ENCODE measurements at regions not wholly inside any gene's neighbourhood (a gene's known extent, or its start where the extent isn't known, plus 50 kb on each side); places are given as distances from the start of the nearest gene placed in this dataset.
A peak's percentile ranks its signal among the peaks of the same experiment; 100 is the strongest.

GRCh38 chr3:106328224-106328623 is 459.4 kb upstream of the CBLB start:
- Mint-ChIP-seq H3K9me3 (peaks cover 11% of the 10 kb centered on the region), H3K4me3 (no peak overlapping the region), H3K36me3 (peaks cover 6% of the 10 kb centered on the region), H3K27ac (no peak overlapping the region), H3K4me1 (peaks cover 39% of the 10 kb centered on the region)
- DNase-seq (ENCODE audit: low spot score in 2 of 2) (no peak), ATAC-seq (no peak)

GRCh38 chr3:106329521-106329920 is 460.7 kb upstream of the CBLB start:
- Mint-ChIP-seq H3K36me3 (peaks cover 9% of the 10 kb centered on the region), H3K4me1 (peaks cover 48% of the 10 kb centered on the region), H3K9me3 (peaks cover 4% of the 10 kb centered on the region), H3K4me3 (no peak overlapping the region), H3K27ac (no peak overlapping the region)
- DNase-seq (ENCODE audit: low spot score in 2 of 2), result no peak
- no peak for ATAC-seq

GRCh38 chr3:106331636-106332035 is 462.8 kb upstream of the CBLB start:
- Mint-ChIP-seq H3K4me1 (peaks cover 61% of the 10 kb centered on the region), H3K27ac (peak overlapping the region; percentile 95), H3K36me3 (peaks cover 14% of the 10 kb centered on the region), H3K4me3 (no peak overlapping the region), H3K9me3 (no peaks in the 10 kb centered on the region)
- DNase-seq (ENCODE audit: low spot score in 2 of 2) (no peak), ATAC-seq (no peak)

- ATAC-seq (no peak), DNase-seq (ENCODE audit: low spot score in 2 of 2) (no peak)
- peaks cover 14% of the 10 kb centered on the region for H3K36me3 Mint-ChIP-seq
- H3K4me3 Mint-ChIP-seq, result peak overlapping the region; percentile 72
- H3K27ac Mint-ChIP-seq, result peak overlapping the region; percentile 95
- no peaks in the 10 kb centered on the region for H3K9me3 Mint-ChIP-seq
- peaks cover 66% of the 10 kb centered on the region for H3K4me1 Mint-ChIP-seq
Observed at GRCh38 chr3:106332129-106332528, 463.3 kb upstream of the CBLB start.

- H3K36me3 Mint-ChIP-seq, result peaks cover 14% of the 10 kb centered on the region
- peak; percentile 82 for ATAC-seq
- peak overlapping the region; percentile 95 for H3K27ac Mint-ChIP-seq
- H3K4me3 Mint-ChIP-seq, result peak overlapping the region; percentile 72
- peaks cover 2% of the 10 kb centered on the region for H3K9me3 Mint-ChIP-seq
- peaks cover 66% of the 10 kb centered on the region for H3K4me1 Mint-ChIP-seq
- peak; percentile 37 to 89 for DNase-seq (ENCODE audit: low spot score in 2 of 2)
Observed at GRCh38 chr3:106332884-106333283, 464.1 kb upstream of the CBLB start.

- Mint-ChIP-seq H3K4me3 (peak overlapping the region; percentile 72), H3K9me3 (peaks cover 4% of the 10 kb centered on the region), H3K27ac (peak overlapping the region; percentile 95), H3K4me1 (peaks cover 77% of the 10 kb centered on the region), H3K36me3 (peaks cover 14% of the 10 kb centered on the region)
- ATAC-seq, result peak; percentile 86
- peak in 1 of 2 donors; percentile 26 for DNase-seq (ENCODE audit: low spot score in 2 of 2)
Observed at GRCh38 chr3:106333911-106334618, 465.3 kb upstream of the CBLB start.

DNA sequence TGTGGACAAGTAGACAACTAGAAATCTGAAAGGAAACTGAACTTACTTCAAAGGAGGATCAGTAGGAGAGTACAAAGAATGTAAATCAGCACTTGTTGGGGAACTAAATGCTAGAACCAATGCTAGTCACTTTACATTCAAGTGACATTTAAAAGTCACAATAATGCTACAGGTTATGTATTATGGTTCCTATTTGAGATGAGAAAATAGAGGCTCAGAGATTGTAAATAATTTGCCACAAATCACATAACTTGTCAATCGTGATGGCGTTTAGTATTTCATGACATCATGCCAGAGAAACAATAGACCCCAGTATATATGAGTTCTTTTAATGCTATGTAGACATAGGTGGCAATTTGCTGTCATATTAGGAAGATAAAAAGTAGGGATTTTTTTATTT is 467.8 kb upstream of the CBLB start:
- H3K27ac Mint-ChIP-seq, result peak overlapping the region; percentile 95
- peaks cover 14% of the 10 kb centered on the region for H3K36me3 Mint-ChIP-seq
- DNase-seq (ENCODE audit: low spot score in 2 of 2), result no peak
- no peak for ATAC-seq
- peak overlapping the region; percentile 72 for H3K4me3 Mint-ChIP-seq
- peaks cover 4% of the 10 kb centered on the region for H3K9me3 Mint-ChIP-seq
- H3K4me1 Mint-ChIP-seq, result peaks cover 72% of the 10 kb centered on the region

- H3K27ac Mint-ChIP-seq, result peak overlapping the region; percentile 95
- peaks cover 14% of the 10 kb centered on the region for H3K36me3 Mint-ChIP-seq
- ATAC-seq, result peak; percentile 2
- H3K4me3 Mint-ChIP-seq, result peak overlapping the region; percentile 72
- peaks cover 4% of the 10 kb centered on the region for H3K9me3 Mint-ChIP-seq
- DNase-seq (ENCODE audit: low spot score in 2 of 2), result peak in 1 of 2 donors; percentile 49
- H3K4me1 Mint-ChIP-seq, result peaks cover 67% of the 10 kb centered on the region
Observed at GRCh38 chr3:106337116-106337515, 468.3 kb upstream of the CBLB start.

DNA sequence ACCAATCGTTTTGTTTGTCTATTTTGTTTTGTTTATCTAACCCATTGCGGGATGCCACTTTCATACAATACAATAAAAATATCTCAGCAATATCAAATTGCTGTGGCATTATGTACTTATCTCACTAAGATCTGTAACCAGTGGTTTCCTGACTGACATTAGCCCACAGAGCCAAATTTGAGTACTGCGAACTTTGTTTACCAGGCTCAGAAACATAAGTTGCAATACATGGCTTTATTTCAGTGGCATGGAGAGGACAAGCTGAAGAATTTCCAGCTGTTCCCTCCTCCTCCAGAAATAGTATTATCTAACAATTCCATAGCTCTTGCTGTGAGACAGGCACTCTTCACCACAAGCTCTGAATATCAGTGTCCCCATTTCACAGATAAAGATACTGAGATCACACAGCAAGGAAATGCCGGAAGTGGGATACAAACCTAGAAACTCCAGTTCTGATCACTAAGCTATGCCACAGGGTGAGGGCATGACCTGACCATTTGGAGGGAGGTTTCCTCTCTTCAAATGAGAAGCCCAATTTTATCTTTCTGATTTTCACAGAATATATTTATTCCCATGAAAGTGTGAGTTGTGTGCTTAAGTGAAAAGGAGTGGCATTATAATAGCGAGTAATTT is 469.9 kb upstream of the CBLB start:
- peaks cover 8% of the 10 kb centered on the region for H3K36me3 Mint-ChIP-seq
- H3K4me3 Mint-ChIP-seq, result peak overlapping the region; percentile 72
- peak; percentile 45 for ATAC-seq
- peaks cover 52% of the 10 kb centered on the region for H3K4me1 Mint-ChIP-seq
- peak in 1 of 2 donors; percentile 56 for DNase-seq (ENCODE audit: low spot score in 2 of 2)
- peaks cover 4% of the 10 kb centered on the region for H3K9me3 Mint-ChIP-seq
- H3K27ac Mint-ChIP-seq, result peak overlapping the region; percentile 95

DNA sequence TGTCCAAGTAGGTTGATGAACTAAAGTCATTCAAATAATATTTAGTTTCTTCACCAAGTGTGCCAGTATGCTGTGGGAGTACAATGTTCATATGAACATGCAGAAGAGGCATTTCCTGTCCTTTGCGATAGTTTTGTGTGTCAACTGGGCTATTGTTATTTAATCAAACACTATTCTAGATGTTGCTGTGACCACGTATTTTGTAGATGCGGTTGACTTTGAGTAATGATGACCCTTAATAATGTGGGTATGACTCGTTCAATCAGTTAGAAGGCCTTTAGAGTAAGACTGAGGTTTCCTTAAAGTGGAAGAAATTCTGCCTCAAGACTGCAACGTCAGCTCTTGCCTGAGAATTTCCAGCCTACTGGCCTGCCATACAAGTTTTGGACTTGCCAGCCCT is 470.7 kb upstream of the CBLB start:
- Mint-ChIP-seq H3K36me3 (peaks cover 5% of the 10 kb centered on the region), H3K4me3 (peak overlapping the region; percentile 72), H3K27ac (peak overlapping the region; percentile 95), H3K9me3 (peaks cover 4% of the 10 kb centered on the region), H3K4me1 (peaks cover 46% of the 10 kb centered on the region)
- ATAC-seq, result no peak
- no peak for DNase-seq (ENCODE audit: low spot score in 2 of 2)

DNA sequence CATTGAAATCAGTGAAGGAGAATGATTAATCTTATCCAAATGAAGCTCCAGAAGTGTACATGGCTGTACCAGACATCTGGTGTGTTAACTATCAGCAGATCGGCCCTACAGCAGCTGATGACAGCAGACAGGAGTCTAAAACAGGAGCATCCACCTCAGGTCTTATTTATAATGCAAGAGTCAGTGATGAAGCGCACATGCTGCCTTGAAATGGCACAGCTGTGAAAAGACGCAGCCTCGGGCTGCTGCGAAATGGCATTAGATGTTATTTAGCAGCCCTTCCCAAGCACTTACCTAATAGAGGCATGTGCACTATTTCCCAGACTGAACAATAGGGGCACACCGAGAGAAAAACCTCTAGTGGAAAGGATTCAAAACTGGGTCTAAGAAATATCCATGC is 472.3 kb upstream of the CBLB start:
- no peaks in the 10 kb centered on the region for H3K36me3 Mint-ChIP-seq
- ATAC-seq (no peak), DNase-seq (ENCODE audit: low spot score in 2 of 2) (no peak)
- no peak overlapping the region for H3K27ac Mint-ChIP-seq
- H3K4me3 Mint-ChIP-seq, result no peak overlapping the region
- H3K9me3 Mint-ChIP-seq, result peaks cover 4% of the 10 kb centered on the region
- H3K4me1 Mint-ChIP-seq, result peaks cover 33% of the 10 kb centered on the region

- Mint-ChIP-seq H3K36me3 (no peaks in the 10 kb centered on the region), H3K4me3 (no peak overlapping the region), H3K4me1 (peaks cover 27% of the 10 kb centered on the region), H3K27ac (no peak overlapping the region), H3K9me3 (peaks cover 4% of the 10 kb centered on the region)
- ATAC-seq, result no peak
- DNase-seq (ENCODE audit: low spot score in 2 of 2), result no peak
Observed at GRCh38 chr3:106341586-106342162, 472.9 kb upstream of the CBLB start.

- no peak for ATAC-seq
Observed at GRCh38 chr3:106342386-106342785, 473.6 kb upstream of the CBLB start.

GRCh38 chr3:106343811-106344210 is 475.0 kb upstream of the CBLB start:
- Mint-ChIP-seq H3K4me3 (no peak overlapping the region), H3K4me1 (peaks cover 14% of the 10 kb centered on the region), H3K27ac (no peak overlapping the region), H3K36me3 (no peaks in the 10 kb centered on the region), H3K9me3 (no peaks in the 10 kb centered on the region)
- ATAC-seq (no peak), DNase-seq (ENCODE audit: low spot score in 2 of 2) (no peak)

More at GRCh38 chr3:106342386-106342785, 473.6 kb upstream of the CBLB start:
- no peak overlapping the region for H3K27ac Mint-ChIP-seq
- no peaks in the 10 kb centered on the region for H3K36me3 Mint-ChIP-seq
- DNase-seq (ENCODE audit: low spot score in 2 of 2), result no peak
- peaks cover 4% of the 10 kb centered on the region for H3K9me3 Mint-ChIP-seq
- peaks cover 21% of the 10 kb centered on the region for H3K4me1 Mint-ChIP-seq
- H3K4me3 Mint-ChIP-seq, result no peak overlapping the region

DNA sequence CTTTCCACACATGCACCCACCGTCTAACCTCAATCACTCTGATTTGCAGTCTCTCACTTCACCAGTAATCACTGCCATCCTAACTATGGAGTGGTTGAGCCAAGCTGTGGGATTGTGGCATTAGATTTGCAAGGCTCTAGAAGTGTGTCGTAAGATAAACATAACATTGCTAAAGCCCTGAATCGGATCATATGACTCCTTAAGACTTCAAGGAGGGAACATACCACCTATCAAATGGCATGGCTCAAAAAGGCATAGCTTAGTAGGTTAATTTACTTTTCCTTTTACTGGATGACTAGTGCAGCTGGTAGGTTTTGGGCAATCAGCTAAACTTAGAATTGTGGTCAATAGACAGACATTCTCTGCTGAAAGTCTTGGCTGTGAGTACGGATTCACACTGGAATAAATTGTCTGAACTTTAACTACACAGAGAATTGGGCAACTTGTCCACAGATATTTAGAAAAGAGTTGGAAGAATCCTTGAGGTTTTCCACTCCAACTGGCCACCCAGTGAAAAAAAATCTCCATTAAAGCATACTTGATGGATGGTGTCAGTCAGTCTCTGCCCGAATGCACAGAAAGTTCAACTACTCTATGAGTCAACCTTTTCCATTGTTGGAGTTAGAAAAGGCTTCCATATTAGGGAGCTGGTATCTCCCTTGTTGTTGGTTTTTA is 476.7 kb upstream of the CBLB start:
- peaks cover 22% of the 10 kb centered on the region for H3K4me1 Mint-ChIP-seq
- H3K36me3 Mint-ChIP-seq, result no peaks in the 10 kb centered on the region
- no peak for DNase-seq (ENCODE audit: low spot score in 2 of 2)

More for the DNA sequence above, 476.7 kb upstream of the CBLB start:
- Mint-ChIP-seq H3K27ac (no peak overlapping the region), H3K4me3 (no peak overlapping the region), H3K9me3 (no peaks in the 10 kb centered on the region)
- no peak for ATAC-seq

Data from stimulated activated effector memory CD8-positive, alpha-beta T cell treated with anti-CD3 and anti-CD28 coated beads, Interleukin-12 subunit alpha, Interleukin-12 subunit beta, amount 100 ng/mL, for 72 hours (primary cell).